ENCODE measurements at regions not wholly inside any gene's neighbourhood (a gene's known extent, or its start where the extent isn't known, plus 50 kb on each side); places are given as distances from the start of the nearest gene placed in this dataset.

GRCh38 chr18:54714851-54715250 is 113.4 kb upstream of the RAB27B start:
- in situ Hi-C loops (cut with HindIII; ENCODE audit: low sequenced_read_pairs): no loop called here

- in situ Hi-C loops (cut with HindIII; ENCODE audit: low sequenced_read_pairs): no loop called here
Observed at GRCh38 chr18:54716586-54716985, 111.7 kb upstream of the RAB27B start.

GRCh38 chr18:54717673-54718407 is 110.4 kb upstream of the RAB27B start:
- in situ Hi-C loops (cut with HindIII; ENCODE audit: low sequenced_read_pairs): no loop called here

- in situ Hi-C loops (cut with HindIII; ENCODE audit: low sequenced_read_pairs): no loop called here
Observed at GRCh38 chr18:54718408-54718773, 109.9 kb upstream of the RAB27B start.

- in situ Hi-C loops (cut with HindIII; ENCODE audit: low sequenced_read_pairs): no loop called here
Observed at GRCh38 chr18:54720620-54721019, 107.7 kb upstream of the RAB27B start.

GRCh38 chr18:54726143-54726542 is 102.1 kb upstream of the RAB27B start:
- in situ Hi-C loops (cut with HindIII; ENCODE audit: low sequenced_read_pairs): no loop called here

- in situ Hi-C loops (cut with HindIII; ENCODE audit: low sequenced_read_pairs): no loop called here
Observed at GRCh38 chr18:54734059-54734458, 94.2 kb upstream of the RAB27B start.

GRCh38 chr18:54736981-54737380 is 91.3 kb upstream of the RAB27B start:
- in situ Hi-C loops (cut with HindIII; ENCODE audit: low sequenced_read_pairs): no loop called here

GRCh38 chr18:54737986-54738385 is 90.3 kb upstream of the RAB27B start:
- in situ Hi-C loops (cut with HindIII; ENCODE audit: low sequenced_read_pairs): no loop called here

- in situ Hi-C loops (cut with HindIII; ENCODE audit: low sequenced_read_pairs): no loop called here
Observed at GRCh38 chr18:54739476-54739875, 88.8 kb upstream of the RAB27B start.

GRCh38 chr18:54740136-54740846 is 88.0 kb upstream of the RAB27B start:
- in situ Hi-C loops (cut with HindIII; ENCODE audit: low sequenced_read_pairs): loop anchor here (5.0 kb wide), 1 partner anchor 53 kb away; no protein-coding TSS in a partner anchor

- in situ Hi-C loops (cut with HindIII; ENCODE audit: low sequenced_read_pairs): loop anchor here (5.0 kb wide), 1 partner anchor 55 kb away; no protein-coding TSS in a partner anchor
Observed at GRCh38 chr18:54742120-54742519, 86.2 kb upstream of the RAB27B start.

GRCh38 chr18:54742659-54743604 is 85.3 kb upstream of the RAB27B start:
- in situ Hi-C loops (cut with HindIII; ENCODE audit: low sequenced_read_pairs): loop anchor here (5.0 kb wide), 1 partner anchor 56 kb away; no protein-coding TSS in a partner anchor

GRCh38 chr18:54743605-54743995 is 84.7 kb upstream of the RAB27B start:
- in situ Hi-C loops (cut with HindIII; ENCODE audit: low sequenced_read_pairs): loop anchor here (5.0 kb wide), 1 partner anchor 56 kb away; no protein-coding TSS in a partner anchor

- in situ Hi-C loops (cut with HindIII; ENCODE audit: low sequenced_read_pairs): no loop called here
Observed at GRCh38 chr18:54749291-54749690, 79.0 kb upstream of the RAB27B start.

GRCh38 chr18:54750350-54750749 is 77.9 kb upstream of the RAB27B start:
- in situ Hi-C loops (cut with HindIII; ENCODE audit: low sequenced_read_pairs): no loop called here

GRCh38 chr18:54752185-54752584 is 76.1 kb upstream of the RAB27B start:
- in situ Hi-C loops (cut with HindIII; ENCODE audit: low sequenced_read_pairs): no loop called here

- in situ Hi-C loops (cut with HindIII; ENCODE audit: low sequenced_read_pairs): no loop called here
Observed at GRCh38 chr18:54755456-54755855, 72.8 kb upstream of the RAB27B start.

- in situ Hi-C loops (cut with HindIII; ENCODE audit: low sequenced_read_pairs): no loop called here
Observed at GRCh38 chr18:54762386-54762785, 65.9 kb upstream of the RAB27B start.

GRCh38 chr18:54764786-54765185 is 63.5 kb upstream of the RAB27B start:
- in situ Hi-C loops (cut with HindIII; ENCODE audit: low sequenced_read_pairs): no loop called here
